Parathyroid adenoma (tissue), 2 donors: ENCODE measurements at regions not wholly inside any gene's neighbourhood (a gene's known extent, or its start where the extent isn't known, plus 50 kb on each side); places are given as distances from the start of the nearest gene placed in this dataset.

Experiments
- H2AFZ ChIP-seq: fragments of 300-600 bp; sonication (generic); one replicate; pipeline ENCODE4 v1.7.0; 2017; ENCODE audit warnings: antibody characterized with exemption, mild to moderate bottlenecking
- H3K27ac ChIP-seq: fragments of 300-600 bp; sonication (generic); one replicate; pipeline ENCODE4 v1.7.0; 2017
- H3K27me3 ChIP-seq: fragments of 300-600 bp; sonication (generic); one replicate; pipeline ENCODE4 v1.7.0; 2017; ENCODE audit warnings: low read length; ENCODE audit not compliant: control insufficient read depth, insufficient read depth
- H3K36me3 ChIP-seq: fragments of 300-600 bp; sonication (generic); one replicate; pipeline ENCODE4 v1.7.0; 2017; ENCODE audit warnings: low read length; ENCODE audit not compliant: control insufficient read depth, insufficient read depth
- H3K4me1 ChIP-seq: fragments of 300-600 bp; sonication (generic); one replicate; pipeline ENCODE4 v1.7.0; 2017; ENCODE audit warnings: control low read depth
- H3K4me2 ChIP-seq: fragments of 300-600 bp; sonication (generic); one replicate; pipeline ENCODE4 v1.7.0; 2017; ENCODE audit warnings: low read length
- H3K4me3 ChIP-seq: fragments of 300-600 bp; sonication (generic); one replicate; pipeline ENCODE4 v1.7.0; 2017; ENCODE audit warnings: low read depth, low read length
- H3K79me2 ChIP-seq: fragments of 300-600 bp; sonication (generic); one replicate; pipeline ENCODE4 v1.7.0; 2017; ENCODE audit warnings: control low read depth
- H3K9ac ChIP-seq: fragments of 300-600 bp; sonication (generic); one replicate; pipeline ENCODE4 v1.7.0; 2017; ENCODE audit warnings: mild to moderate bottlenecking
- H3K9me3 ChIP-seq: fragments of 300-600 bp; sonication (generic); one replicate; pipeline ENCODE4 v1.7.0; 2017; ENCODE audit warnings: low read length; ENCODE audit not compliant: control insufficient read depth
- CTCF ChIP-seq: fragments of 300-600 bp; sonication (generic); IDR thresholded peaks from one replicate; pipeline ENCODE4 v1.7.0; 2017; ENCODE audit warnings: antibody characterized with exemption, mild to moderate bottlenecking
- donor health status: primary hyperparathyroidism.

DNA sequence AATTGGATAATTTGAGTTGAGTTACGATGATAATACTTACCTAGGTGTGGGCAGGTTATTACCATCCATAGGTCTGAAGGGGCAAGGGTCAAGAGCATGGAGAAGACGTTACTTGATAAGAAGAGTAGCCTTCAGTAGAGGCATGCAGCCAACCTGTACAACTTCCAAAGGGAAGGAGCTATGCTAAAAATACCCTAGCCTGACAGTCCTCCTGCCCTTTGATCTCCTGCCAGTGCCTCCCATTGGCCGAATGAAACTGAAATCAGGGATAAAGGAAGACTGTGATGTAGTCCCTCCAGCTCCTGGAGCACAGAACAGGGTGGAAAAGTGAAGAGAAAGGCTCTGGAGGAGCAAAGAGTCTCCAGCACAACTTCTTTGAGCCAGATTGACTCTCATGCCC, 487.4 kb downstream of the ADCYAP1 start:
- TF ChIP-seq CTCF, result no peak
- no peaks in the 10 kb centered on the region for H3K4me1 ChIP-seq
- no peaks in the 10 kb centered on the region for H3K36me3 ChIP-seq
- H3K27me3 ChIP-seq, result no peaks in the 10 kb centered on the region
- H3K9me3 ChIP-seq, result no peaks in the 10 kb centered on the region
- H3K79me2 ChIP-seq, result no peaks in the 10 kb centered on the region
- no peak overlapping the region for H3K4me2 ChIP-seq
- no peak overlapping the region for H2AFZ ChIP-seq
- no peak overlapping the region for H3K27ac ChIP-seq
- no peak overlapping the region for H3K4me3 ChIP-seq
- H3K9ac ChIP-seq, result no peak overlapping the region

- H3K9ac ChIP-seq, result no peak overlapping the region
- H3K27ac ChIP-seq, result no peak overlapping the region
- H3K4me1 ChIP-seq, result no peaks in the 10 kb centered on the region
- H3K4me3 ChIP-seq, result no peak overlapping the region
- no peak for TF ChIP-seq CTCF
- no peaks in the 10 kb centered on the region for H3K27me3 ChIP-seq
- H3K9me3 ChIP-seq, result no peaks in the 10 kb centered on the region
- H3K36me3 ChIP-seq, result no peaks in the 10 kb centered on the region
- no peak overlapping the region for H3K4me2 ChIP-seq
- no peaks in the 10 kb centered on the region for H3K79me2 ChIP-seq
- no peak overlapping the region for H2AFZ ChIP-seq
Observed at GRCh38 chr18:1392865-1393734, 488.4 kb downstream of the ADCYAP1 start.

DNA sequence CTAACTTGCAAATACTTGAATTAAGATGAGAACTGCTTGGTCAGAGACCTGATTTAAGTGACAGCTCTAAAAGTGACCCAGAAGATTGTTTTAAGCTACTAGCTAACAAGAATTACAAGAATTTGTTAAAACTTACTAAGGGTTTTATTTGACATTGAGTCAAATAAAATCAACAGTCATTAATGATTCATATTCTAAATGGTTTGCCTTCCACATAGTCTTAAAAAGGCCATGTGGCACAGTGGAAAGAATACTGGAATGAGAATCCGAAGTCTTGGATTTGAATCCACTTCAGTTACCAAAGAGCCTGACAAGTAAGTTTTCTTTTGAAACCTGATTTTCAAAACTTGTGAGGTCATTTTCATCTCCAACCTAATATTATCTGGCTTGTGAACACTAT, 489.3 kb downstream of the ADCYAP1 start:
- Histone ChIP-seq H3K4me1 (no peaks in the 10 kb centered on the region), H3K9me3 (no peaks in the 10 kb centered on the region), H3K4me2 (no peak overlapping the region), H3K27me3 (no peaks in the 10 kb centered on the region), H3K27ac (no peak overlapping the region), H3K9ac (no peak overlapping the region), H3K4me3 (no peak overlapping the region), H3K36me3 (no peaks in the 10 kb centered on the region), H3K79me2 (no peaks in the 10 kb centered on the region), H2AFZ (no peak overlapping the region)
- no peak for TF ChIP-seq CTCF

DNA sequence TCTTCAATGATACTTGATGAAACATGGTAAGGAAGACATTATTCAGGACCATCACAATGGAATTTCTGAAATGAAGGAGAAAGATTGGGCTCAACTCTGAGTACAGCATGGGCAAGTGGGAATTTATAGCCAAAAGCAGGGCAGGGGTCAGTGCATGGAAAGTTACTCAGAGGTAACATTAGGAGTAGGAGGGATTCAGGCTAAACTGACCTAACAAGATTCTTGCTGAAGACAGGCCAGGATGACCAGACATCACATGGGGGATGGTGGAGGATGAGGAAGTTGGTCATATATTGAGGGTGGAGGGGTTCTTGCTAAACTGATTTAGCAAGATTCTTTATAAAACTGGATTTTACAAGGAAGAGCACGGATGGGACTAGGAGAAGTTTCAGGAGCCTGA, 489.8 kb downstream of the ADCYAP1 start:
- Histone ChIP-seq H3K27ac (no peak overlapping the region), H3K27me3 (no peaks in the 10 kb centered on the region)
- no peak for TF ChIP-seq CTCF

DNA sequence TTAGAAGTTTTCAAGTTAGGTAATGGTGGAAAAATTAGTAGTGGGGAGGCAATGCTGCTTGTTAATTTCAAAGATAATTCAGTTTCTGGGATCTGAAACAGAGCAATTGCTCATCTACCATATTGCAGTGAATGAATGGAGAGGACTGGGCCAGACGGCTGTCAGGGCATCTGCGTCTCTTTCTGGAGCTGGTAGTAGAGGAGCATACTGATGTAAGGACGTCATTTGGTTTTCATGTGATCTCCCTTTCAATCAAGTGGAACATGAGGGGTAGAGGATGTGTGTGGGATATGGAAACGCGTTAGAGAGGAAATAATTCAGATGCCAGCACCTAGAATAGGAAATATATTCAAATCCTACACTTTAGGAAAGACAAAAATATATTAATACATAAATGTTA, 490.3 kb downstream of the ADCYAP1 start:
- H3K27ac ChIP-seq, result no peak overlapping the region
- H3K27me3 ChIP-seq, result no peaks in the 10 kb centered on the region
- no peaks in the 10 kb centered on the region for H3K4me1 ChIP-seq
- TF ChIP-seq CTCF, result no peak
- H3K9me3 ChIP-seq, result no peaks in the 10 kb centered on the region
- no peak overlapping the region for H3K4me2 ChIP-seq
- no peak overlapping the region for H3K4me3 ChIP-seq
- H3K9ac ChIP-seq, result no peak overlapping the region
- H3K79me2 ChIP-seq, result no peaks in the 10 kb centered on the region
- no peak overlapping the region for H2AFZ ChIP-seq
- H3K36me3 ChIP-seq, result no peaks in the 10 kb centered on the region

More for the DNA sequence above, 489.8 kb downstream of the ADCYAP1 start:
- Histone ChIP-seq H3K9ac (no peak overlapping the region), H3K36me3 (no peaks in the 10 kb centered on the region), H2AFZ (no peak overlapping the region), H3K4me3 (no peak overlapping the region), H3K9me3 (no peaks in the 10 kb centered on the region), H3K79me2 (no peaks in the 10 kb centered on the region), H3K4me1 (no peaks in the 10 kb centered on the region), H3K4me2 (no peak overlapping the region)
